HL-60/S4 treated with phorbol 12-myristate 13-acetate at 8.2 ng/mL for 4 days and 3 days (cell line): ENCODE measurements at regions not wholly inside any gene's neighbourhood (a gene's known extent, or its start where the extent isn't known, plus 50 kb on each side); places are given as distances from the start of the nearest gene placed in this dataset.

Source experiments
- in situ Hi-C: fragments of 300-500 bp; cut with MboI; formaldehyde crosslinking; loops from 2 replicates; pipeline ENCODE4 v1.15.0; 2022; ENCODE audit warnings: low sequenced_read_pairs

DNA sequence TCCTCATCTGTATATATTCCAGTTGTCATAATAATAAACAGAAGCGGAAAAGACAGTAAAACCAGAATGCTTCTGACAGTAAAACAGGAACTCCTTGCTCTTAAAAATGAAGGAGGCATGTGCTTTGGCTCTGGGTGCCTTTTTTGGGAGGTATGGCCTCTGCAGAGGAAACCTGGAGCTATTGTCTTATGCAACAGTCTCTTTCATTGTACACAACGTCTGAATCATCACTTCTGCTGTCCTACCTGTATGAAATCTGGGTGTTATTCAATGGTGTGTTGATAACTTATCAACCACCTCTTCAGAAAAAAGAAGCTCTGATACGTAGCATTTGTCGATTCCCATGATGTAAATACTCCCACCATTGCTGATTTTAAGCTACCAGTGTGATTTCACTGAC lies 64.8 kb downstream of the CDCA7 start:
- in situ Hi-C loops: loop anchor here (25.0 kb wide), 1 partner anchor 618 kb away; no protein-coding TSS in a partner anchor

DNA sequence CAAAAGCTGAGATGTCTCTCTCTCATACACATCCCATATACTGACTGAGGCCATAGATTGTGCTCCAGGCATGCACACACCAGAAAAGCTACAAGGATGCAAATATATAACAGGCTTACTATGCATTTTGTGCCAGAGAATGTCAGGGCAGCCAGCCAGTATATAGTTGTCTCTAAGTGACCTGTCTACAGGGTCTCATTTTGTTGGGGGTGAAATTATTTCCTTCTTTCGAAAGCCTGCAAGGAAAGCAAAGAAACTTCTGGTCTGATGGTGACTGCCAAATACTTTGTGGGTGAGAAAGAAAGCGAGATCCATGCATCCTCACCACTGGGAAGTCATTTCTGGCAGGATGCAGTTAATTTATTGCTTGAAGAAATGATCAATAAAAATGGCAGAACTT lies 70.2 kb downstream of the CDCA7 start:
- in situ Hi-C loops: loop anchor here (25.0 kb wide), 1 partner anchor 612 kb away; no protein-coding TSS in a partner anchor

DNA sequence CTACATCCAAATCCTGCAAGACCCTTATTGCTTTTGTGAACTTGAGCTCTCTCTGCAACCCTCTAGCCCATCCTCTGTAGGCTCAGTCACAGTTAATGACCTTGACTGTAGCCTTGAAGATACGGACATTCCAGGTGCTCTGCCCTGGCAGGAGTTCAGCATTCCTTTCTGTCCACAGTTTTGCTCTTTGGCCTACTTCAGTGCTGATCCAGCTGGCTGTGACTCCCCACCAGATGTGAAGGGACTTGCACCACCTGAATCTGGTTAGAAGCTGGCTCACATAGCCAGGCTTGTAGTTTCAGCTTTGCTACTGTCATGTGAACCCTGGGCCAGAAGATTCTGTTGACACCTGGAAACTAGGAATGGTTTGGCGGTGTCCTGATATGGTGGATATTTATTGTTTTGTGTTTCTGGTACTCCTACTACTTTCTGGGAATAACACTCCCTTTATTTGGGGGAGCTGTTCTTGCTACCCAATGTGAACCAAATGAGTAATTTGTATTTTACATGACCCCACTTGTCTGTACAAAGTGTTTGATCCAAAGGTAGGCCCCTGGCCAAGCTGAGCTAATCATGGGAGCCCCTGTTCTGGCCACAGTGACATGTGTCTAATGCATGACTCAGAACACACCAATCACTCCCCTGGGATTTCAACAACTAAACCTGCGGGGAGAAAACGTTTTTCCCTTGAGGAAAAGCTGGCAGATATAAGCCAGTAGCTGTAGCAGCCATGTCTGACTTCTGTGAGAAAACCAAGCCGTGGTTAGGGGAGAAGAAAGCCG lies 73.4 kb downstream of the CDCA7 start:
- in situ Hi-C loops: no loop called here

DNA sequence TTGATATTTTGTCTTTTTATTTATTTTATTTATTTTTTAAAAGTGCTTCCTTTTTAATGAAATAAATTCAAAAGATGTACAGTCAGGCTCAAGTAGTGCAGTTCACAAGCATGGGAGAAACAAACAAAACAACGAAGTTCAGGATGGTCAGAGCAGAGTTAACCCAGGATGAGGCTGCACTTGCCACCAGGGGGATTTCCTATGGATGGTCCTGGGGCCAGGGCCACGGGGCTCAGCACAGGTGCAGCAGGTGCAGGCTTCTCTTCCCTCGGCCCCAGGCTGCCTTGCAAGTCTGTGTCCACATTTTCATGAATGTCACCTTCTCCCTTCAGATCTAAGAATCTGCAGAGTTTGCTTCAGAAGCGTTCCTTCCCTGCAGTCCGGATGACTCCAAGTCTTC lies 76.5 kb downstream of the CDCA7 start:
- in situ Hi-C loops: no loop called here

DNA sequence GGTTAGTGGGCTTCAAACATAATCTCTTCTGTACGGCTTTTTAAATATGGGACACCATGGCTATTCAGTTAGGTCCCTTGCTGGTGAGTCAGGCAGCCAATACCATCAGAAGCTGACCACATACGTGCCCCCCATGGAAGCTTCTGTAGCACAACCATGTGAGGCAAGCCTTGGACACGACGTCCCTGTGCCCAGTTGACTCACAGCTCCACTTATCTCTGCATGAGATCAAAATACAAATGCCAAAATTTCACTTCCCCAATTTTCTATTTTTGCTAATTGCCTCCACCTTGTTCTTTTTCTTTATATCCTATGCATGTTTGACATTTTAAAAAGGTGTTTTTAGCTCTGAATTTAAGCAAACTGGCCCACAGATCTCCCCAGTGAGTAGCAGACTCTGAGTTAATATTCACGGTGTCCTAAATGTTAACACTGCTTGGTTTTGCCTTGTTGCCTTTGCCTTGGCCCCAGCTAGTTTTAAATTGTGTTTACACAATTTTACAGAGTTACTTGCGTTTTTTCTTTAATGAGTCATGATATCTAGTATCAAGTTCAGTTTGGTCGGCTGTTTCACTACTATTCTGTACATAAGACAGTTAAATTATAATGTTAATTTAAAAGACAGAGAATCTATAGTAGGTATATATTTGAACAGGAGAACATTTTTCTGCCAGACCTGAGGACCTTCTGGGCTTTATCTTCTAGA lies 77.5 kb downstream of the CDCA7 start:
- in situ Hi-C loops: no loop called here

DNA sequence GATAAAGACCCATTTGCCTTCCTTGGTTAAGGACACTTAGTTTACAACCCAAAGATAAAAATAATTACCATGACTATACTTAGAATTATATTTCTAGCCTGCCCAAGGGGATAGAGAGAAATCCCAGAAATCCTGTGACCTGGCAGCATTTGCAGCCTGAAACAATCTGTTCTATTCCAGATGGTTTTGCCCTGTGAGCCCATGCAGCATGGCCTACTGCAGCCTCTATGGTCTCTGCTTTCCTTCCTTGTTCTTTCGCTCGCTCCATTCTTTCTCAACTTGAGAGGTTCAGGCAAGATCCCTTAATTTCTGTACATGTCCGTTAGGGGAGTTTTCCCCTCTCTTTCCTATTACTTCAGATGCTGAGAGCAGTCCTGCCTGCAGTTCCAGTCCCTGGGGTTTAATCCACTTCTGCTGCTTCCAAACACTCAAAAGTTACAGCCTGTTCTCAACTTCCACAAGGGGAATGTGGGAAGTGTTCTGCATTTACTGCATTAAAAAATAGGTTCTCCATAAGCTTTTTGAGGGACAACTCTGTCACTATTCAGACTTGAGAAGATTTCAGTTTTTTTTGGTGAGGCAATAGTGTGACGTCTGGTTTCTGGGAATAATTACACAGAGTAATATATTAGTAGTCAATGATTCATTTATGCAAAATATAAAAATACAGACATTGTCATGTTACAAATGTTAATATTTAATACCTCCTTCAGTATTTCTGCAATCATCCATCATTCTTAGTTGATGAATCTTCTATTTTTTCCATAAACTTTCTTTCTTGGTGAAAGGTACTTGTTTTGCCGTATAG lies 80.3 kb downstream of the CDCA7 start:
- in situ Hi-C loops: no loop called here

DNA sequence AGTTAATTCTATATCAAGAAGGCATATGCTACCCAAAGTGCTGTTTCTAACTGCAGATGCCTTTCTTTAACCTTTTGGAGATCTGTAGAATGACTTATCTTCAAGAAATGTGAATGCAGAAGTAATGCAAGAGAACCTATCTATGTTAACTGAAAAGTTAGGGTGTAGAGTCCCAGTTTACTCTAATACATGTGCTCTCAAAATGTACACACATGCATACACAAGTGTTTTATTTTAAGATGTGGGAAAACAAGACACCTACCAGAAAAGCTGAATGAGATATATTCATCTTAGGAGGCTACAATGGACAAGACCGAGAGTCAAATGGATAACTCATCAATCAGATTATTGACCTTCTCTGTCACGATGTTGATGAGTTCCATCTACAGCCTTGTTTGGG lies 80.9 kb downstream of the CDCA7 start:
- in situ Hi-C loops: no loop called here

DNA sequence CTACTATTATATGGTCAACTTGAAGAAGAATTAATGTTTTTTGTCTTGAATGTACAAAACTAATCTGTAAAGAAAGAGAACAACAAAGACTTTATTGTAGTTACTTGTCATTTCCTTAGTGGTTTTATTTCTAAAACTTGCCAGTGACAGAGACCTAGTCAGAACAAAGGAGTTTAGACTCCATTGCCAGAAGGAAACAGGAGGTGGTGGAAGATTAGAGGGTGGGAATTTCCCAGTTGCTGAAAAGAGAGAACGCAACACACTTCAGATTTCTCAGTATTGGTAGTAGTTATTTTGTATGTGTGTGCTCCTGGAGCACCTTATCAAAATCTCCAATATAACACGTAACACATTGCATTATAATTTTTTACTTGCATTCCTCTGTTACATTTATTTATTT lies 81.4 kb downstream of the CDCA7 start:
- in situ Hi-C loops: no loop called here

DNA sequence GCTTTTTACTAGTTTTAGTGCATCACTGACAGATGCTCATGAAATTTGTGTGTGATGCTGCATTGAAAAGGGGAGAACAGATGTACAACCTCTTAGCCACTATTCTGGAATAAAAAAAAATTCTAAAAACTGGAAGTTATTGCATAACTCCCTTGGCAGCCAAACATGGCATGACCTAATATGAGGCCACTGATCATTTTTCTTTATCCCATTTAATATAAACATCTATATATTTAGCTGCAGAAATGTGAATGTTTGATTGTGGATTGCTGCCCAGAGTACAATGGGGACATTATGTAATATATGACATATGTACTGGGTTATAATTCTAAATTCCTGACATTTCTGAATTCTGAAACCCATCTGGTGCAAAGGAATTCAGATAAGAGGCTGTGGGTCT lies 86.5 kb downstream of the CDCA7 start:
- in situ Hi-C loops: no loop called here

DNA sequence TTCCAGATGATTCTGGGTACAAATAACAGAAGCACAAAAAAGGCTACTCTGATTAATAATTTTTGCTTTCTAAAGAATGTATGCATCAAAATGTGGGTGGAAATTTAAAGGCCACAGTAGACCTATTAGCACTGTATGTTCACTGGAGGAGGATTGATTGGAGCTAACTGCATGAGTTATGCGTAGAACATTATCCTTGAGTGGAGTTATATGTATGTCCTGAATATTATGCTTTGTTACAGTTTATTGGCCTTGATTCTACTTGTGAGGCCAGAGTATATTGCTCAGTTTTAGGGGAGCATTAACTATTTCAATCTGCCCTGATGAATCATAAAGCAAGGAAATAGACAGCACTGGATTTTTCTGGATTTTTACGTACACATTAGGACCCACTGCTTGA lies 87.9 kb downstream of the CDCA7 start:
- in situ Hi-C loops: no loop called here

DNA sequence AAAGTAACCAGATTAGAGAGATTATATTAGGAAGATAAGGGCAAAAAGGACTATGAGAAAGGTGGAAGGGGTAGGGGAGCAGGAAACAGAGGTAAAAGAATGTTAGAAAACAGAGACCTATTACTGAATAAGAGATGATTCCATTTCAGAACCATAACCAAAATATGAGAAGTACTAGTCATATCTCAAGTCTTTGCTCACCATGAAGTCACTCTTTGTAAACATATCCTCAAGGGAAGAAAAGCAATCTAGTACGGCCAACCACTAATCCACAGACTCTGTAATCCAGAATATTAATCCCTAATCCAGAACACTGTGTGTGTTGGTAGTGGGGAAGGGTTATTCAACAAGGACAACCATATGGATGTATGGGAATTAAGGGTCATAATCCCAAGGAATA lies 92.0 kb downstream of the CDCA7 start:
- in situ Hi-C loops: no loop called here

DNA sequence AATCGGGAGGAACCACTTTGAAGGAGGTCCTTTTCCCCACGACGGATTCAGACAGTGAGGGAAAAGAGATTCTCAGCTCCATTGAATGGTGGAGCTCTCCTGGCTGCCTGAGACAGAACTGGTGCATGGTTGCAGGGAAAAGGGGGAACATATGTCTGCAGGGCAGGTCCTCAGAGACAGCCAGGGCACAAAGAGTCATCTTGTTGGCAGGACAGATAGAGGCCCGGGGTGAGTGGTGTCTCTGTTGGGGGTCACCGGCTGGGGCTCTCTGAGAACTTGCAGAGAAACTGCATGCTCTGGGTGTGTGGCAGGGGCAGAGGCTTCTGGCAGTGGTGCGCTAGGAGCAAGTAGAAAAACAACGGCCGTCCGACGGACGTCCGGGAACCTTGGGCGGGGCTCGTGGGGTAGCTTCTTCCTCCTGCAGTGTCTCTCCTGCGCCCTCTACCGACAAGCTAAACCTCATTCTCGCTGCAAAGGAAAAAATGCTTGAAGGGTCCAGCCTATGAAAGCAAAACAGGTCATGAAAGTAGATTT lies 94.3 kb downstream of the CDCA7 start:
- in situ Hi-C loops: no loop called here

DNA sequence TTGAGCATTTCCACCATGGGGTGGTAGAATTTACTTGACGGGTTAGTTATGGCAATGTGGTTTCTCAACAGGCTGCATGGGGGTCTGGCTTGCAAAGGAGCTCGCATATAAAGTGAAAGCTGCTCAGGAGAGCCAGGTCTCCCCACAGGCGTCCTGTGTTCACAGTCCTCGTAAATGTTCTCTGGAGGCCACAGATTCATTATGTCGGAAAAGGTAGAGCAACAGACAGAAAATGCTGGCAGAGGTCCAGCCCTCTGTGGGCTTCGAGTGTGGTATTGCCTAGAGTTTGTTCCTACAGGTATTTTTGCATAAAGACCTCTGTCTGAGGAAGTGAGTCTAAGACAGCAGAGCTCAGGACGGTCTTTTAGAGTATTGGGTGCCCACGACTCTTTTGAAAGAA lies 96.4 kb downstream of the CDCA7 start:
- in situ Hi-C loops: no loop called here

DNA sequence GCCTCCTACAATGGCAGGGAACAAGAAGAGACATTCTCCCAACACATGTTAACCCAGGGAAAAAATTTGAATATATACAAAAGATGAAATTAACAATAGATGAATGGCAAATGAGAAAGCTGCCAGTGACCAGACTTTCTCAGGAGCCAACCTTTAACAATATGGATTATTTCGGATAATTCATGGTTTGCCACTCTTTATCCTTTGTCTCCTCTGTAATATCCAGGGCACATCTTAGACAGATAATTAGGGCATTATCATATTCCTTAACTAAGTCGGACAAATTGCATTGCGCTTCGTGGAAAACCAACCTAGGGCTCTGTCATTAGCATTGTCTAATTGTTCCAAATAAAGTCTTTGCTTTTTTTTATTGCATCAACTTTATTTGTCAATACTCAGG lies 97.3 kb downstream of the CDCA7 start:
- in situ Hi-C loops: no loop called here

DNA sequence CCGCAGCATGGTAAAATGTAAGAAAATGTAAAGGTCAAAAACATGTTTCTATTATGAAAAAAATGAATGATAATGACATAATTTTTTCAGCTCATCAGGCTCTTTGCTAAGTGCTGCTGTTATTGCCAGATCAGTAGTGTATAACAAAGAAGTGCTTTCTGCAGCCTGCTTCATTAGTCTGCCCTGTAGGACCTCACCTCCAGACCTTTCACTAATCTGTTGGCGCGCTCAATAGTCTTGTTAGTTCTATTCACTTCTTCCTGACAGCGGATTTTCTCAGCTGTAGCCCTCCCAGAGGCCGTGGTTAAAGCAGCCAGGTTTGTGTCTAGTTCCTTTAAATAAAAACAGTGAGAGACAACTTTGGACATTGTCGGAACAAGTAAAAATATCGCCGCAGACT lies 97.7 kb downstream of the CDCA7 start:
- in situ Hi-C loops: no loop called here

DNA sequence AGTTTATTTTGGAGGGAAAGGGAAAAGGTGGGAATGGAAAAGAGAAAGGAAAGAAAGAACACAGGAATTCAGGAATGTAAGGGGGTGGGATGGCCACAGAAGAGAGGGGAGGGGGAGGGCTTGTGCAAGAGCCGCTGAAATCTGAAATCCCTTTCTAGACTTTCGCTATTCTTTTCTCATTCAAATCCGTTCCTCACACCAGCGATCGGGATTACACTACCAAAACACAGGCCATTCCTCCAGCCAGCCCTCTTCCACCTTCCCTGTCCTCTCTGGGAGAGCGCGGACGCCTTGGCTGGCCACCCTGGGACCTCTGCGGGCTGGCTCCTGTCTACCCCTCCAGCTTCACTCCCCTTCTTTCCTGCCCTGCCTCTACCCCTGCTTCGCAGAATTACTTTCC lies 102.3 kb downstream of the CDCA7 start:
- in situ Hi-C loops: no loop called here

DNA sequence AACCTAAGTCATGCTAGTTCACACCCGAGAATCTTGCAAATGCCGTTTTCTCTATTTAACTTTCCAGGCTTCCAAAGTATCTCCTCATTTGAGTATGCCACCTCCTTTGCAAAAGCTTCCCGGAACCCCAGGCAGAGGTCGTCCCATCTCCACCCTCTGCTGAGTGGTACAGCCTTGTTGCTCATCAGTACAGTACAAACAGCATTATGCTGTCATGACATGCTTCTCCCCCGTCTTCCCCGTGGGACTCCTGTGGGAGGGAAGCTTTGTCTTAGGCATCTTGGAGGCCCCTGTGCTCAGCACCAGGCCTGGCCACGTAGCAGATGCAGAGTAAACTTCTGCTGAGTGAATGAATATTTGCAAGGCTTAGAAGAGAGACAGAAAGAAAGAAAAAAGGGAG lies 102.7 kb downstream of the CDCA7 start:
- in situ Hi-C loops: no loop called here

DNA sequence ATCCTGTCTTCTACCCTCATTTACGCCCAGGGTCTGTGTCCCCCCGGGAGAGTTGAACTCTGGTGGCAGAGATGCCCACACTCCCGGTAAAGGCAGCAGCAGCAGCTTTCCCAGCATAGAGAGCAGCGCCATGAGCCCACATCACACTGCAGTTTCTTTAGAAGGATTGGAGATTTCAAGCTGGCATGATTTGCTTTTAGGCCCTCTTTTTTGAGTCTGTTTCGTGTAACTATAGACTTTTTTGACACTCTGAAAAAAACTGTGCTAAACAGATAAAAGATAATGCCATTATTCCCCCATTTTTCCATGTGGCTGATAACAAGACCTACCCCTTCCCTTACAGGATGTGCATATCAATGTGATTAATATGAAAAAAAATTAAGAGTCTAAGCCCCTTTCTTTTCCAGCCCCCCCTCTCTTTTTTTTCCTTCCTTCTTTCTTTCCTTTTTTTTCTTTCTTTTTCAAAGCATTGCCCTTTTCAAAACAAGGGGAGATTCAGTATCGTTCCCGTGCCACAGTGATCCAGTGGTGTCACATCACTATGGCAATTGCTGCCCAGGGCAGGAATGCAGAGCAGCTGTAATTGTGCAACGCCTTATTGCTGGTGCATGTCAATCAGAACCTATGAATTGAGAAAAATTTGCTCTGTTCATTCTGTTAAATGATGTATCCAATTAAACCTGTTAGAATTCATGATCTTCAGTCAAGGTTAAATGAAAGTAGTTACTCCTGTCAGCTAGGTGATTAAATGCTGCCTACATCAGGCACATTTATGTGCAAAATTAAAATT lies 104.5 kb downstream of the CDCA7 start:
- in situ Hi-C loops: no loop called here

DNA sequence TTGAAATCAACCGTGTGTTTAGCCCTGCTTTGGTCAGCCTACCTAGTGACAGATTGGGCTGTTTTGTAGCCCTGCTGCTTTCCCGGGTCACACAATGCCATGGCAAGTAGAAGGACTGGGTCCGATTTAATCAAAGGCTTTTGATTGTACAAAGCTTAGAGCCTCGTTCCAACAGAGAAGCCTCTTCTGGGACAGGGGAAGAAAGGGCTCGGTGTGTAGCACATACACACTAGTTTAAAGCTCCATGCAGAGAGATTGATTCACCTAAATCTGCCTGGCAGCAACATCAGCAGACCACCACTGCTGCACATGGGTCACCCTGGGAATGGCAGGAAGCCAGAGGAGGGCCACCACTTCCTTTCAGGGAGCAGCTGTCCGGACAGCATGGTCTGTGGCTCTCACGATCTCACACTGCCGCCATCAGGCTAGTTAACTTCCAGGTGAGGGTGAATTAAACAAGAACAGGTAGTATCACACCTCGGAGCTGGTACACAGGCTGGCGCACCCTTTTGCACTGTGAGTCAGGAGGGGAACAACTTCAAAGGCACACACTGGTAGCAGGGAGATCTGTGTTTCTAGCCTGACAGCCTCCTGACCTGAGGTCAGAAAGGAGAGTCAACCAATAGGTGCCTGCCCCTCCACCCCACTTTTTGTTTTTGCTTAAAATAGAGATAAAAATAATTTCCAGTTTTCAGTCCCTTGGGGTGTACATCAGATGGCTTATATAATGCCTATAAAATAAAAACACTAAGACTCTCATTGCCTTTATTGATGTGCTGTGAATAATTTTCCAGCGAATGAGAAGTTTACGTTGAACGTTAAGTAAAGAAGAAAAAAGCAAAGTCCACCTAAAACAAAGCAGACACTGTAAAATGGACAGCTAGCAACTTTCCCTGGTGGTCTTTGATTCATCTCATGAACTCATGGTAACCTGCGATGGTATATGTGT lies 108.5 kb downstream of the CDCA7 start:
- in situ Hi-C loops: no loop called here

DNA sequence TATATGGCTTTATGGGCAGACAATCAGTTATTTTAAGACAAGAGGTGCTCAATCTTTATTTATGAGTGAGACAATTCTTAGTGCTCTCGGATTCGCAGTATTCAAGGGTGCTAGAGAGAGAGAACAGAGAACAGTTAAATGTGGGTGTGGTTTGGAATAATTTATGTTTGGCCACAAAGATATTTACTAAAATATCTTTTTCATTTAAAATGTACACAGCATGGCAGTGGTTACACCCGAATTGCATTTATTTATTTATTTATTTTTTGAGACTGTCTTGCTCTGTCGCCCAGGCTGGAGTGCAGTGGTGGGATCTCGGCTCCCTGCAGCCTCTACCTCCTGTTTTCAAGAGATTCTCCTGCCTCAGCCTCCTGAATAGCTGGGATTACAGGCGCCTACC lies 109.2 kb downstream of the CDCA7 start:
- in situ Hi-C loops: no loop called here
